ENCODE measurements at regions not wholly inside any gene's neighbourhood (a gene's known extent, or its start where the extent isn't known, plus 50 kb on each side); places are given as distances from the start of the nearest gene placed in this dataset.
"Not testable (repeated sequence)": the region's sequence is repeated elsewhere in the genome, so short reads cannot be mapped to it uniquely, and the experiment has no call there.

GRCh38 chr6:137399881-137400443 is 94.2 kb downstream of the OLIG3 start:
- no peak for DNase-seq

GRCh38 chr6:137395316-137395715 is 98.9 kb downstream of the OLIG3 start:
- no peak for DNase-seq

DNA sequence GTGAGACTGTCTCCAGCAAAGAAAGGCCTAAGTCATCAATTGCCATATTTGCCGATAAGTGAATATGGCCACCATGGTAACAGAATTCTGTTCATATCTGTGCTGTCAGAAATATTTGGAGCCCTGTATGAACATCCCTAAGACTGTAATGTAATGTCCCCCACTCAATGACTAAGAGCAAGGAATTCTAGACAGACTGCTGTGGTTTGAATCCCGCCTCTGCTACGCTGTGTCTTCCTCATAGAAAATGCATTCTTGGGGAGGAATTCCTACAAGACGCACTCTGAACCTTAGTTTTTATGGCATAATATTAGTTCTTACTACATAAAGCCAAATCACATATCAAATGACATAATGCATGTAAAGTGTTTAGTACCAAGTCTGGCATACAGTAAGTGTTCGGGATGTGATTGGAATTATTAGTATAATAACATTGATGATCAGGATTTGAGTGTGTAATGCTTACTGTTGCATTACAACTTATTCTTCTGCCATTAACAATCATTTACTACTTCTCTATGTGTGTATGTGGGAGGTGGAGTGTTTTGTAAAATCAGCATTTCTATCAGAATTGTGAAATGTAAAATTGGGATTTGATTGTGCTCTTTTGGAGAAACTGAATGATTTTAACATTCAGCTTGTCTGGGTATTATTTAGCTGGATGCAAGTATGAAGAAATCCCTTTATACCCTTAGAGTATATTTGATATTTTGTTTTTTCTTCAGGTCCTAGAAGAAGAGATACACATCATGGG is 103.0 kb downstream of the OLIG3 start:
- DNase-seq = no peak

GRCh38 chr6:137390334-137390733 is 103.9 kb downstream of the OLIG3 start:
- DNase-seq = no peak

- no peak for DNase-seq
Observed at GRCh38 chr6:137389150-137389704, 105.0 kb downstream of the OLIG3 start.

DNA sequence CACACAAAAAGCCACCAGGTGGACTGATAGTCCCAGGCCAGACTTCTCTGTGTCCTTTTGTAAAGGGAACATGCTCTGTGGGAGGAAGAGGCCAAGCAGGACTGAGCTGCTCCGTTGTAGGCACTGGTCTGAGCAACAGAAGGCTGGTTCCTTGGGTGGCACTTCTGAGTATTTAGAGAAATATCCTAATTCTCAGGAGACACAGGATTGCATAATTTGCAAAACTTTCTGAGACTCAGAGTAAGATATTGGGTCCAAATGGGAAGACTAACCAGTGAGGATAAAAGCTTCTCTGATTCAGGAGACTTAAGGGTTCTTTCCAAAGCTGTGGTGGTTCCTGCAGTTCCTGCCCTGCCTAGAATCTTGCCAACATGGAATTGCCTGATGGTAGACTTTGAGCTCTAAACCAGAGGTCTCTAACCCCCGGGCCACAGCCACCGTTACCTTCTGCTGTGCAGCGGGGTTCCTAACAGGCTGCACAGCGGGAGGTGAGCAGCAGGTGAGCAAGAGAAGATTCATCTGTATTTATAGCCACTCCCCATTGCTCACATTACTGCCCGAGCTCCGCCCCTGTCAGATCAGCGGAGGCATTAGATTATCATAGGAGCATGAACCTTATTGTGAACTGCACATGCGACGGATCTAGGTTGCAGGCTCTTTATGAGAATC is 107.0 kb downstream of the OLIG3 start:
- no peak for DNase-seq

- not testable (repeated sequence) for DNase-seq
Observed at GRCh38 chr6:137383287-137383686, 110.9 kb downstream of the OLIG3 start.

DNA sequence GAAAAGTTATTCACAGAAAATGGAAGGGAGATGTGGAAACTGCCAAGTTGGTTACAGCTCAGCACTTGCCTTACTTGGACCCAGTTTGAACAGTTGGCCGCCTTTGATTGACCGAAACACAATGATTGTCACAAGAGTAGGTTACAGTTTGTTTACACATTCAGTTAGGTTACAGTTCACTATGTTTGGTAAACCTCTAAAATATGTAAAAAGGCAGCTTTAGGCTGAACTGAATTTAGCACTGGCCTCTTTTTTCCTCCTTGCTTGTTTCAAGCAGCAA is 116.2 kb downstream of the OLIG3 start:
- no peak for DNase-seq

DNA sequence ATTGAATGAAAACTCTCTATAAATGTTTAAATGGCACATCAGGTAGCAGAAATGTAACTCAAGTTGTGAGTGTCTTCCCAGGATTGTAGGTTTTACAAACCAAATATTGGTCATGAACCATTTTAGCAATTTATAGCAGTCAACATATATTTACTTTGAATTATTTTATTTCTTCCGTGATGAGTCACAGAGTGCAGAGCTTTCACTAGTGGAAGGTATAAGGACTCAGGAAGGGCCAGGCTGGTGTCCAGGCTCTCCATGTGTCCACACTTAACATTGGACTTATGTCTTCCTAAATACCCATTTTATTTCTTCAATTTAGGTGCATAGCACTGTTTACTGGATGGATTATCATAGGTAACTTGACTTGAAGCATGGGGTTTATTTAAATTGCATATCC is 120.9 kb downstream of the OLIG3 start:
- DNase-seq = no peak

DNA sequence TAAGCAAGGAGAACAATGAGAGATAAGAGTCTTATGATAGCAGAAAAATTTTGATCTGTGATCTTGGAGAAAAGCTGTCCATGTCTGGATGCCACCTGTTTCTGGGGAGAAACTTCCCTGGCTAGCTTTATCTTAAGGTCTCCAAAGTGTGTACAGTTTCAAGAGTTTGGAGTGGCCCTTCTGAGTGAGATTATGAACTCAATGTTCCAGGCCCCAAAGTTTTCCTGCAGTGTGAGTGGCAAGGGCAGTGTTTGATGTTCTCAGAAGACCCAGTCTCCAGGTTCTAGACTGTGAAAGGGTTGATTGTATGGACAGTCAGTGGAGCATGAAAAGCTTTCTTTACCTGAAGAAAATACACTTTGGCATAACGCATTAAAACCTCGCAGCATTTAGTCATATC is 121.7 kb downstream of the OLIG3 start:
- no peak for DNase-seq

GRCh38 chr6:137371634-137372016 is 122.6 kb downstream of the OLIG3 start:
- DNase-seq = no peak

DNA sequence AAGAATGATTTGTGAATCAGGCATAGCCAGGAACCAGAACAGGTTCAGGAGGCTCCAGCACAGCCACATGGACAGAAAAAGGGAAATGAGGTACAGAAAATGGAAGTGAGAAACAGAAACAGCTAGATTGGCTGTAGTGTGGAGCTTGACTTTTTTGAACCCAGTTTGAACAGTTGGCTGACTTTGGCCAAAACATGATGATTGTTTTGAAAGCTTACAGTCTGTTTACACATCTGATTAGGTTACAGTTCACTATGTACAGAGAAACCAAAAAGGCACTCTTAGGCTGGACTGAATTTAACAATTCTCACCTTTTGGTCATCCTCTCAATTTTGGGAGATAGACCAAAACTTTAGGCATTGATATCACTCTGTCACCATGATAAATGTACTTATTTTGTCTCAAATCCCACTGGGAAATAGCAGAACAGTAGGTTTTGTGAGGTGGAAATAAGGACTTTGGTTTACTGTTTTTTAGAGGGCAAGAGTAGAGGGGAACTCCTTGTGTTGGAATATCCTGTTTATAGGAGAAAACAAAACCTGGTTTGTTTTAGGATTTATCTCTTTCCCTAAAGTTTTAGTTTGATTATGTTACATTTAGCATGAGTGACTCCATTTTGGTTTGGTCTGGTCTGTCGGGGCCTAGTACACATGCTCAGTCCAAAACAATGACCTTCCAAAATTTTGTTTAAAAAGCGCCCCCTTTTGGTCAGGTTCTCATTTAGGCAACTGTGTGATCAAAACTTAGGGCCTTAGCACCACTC is 123.1 kb downstream of the OLIG3 start:
- DNase-seq = no peak

GRCh38 chr6:137369136-137369535 is 125.1 kb downstream of the OLIG3 start:
- no peak for DNase-seq

- no peak for DNase-seq
Observed at GRCh38 chr6:137365707-137366437, 128.3 kb downstream of the OLIG3 start.

GRCh38 chr6:137363805-137364138 is 130.4 kb downstream of the OLIG3 start:
- no peak for DNase-seq

GRCh38 chr6:137362878-137363804 is 131.1 kb downstream of the OLIG3 start:
- no peak for DNase-seq

GRCh38 chr6:137361701-137362100 is 132.5 kb downstream of the OLIG3 start:
- DNase-seq = no peak

DNA sequence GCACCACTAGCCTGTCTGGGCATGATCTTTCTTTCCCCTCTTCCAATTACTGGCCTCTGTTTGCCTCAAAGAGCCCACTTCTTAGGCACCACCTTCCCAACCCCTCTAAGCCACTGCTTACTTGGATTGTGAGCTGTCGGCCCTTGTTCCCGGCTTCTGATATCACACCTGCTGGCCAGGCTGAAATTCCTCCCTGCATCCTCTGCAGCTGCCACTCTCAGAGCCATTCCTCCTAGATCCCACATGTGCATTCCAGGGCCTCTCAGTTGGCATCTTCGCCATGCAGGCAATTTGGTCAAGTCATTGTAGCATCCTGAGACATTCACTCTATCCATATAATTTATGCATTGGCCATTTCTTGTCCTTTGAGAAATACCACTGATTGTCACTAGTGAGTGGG is 135.9 kb downstream of the OLIG3 start:
- DNase-seq = no peak

- no peak for DNase-seq
Observed at GRCh38 chr6:137357948-137358266, 136.3 kb downstream of the OLIG3 start.

- DNase-seq = no peak
Observed at GRCh38 chr6:137357263-137357947, 136.8 kb downstream of the OLIG3 start.
